Mesenchymal stem cell (in vitro differentiated cells and primary cell): ENCODE measurements at regions not wholly inside any gene's neighbourhood (a gene's known extent, or its start where the extent isn't known, plus 50 kb on each side); places are given as distances from the start of the nearest gene placed in this dataset.

Experiments used
- DNase-seq: peaks from one replicate; pipeline ENCODE4 v3.0.0-alpha.2; 2013
- H2AFZ ChIP-seq: one replicate; pipeline ENCODE4 v1.6.1; 2013; ENCODE audit warnings: low read depth, mild to moderate bottlenecking, control low read depth, inconsistent platforms, low read length, moderate library complexity
- H2AK5ac ChIP-seq: 2 replicates; pipeline ENCODE4 v1.6.1; 2013; ENCODE audit warnings: low read length, moderate library complexity, mild to moderate bottlenecking, inconsistent platforms; ENCODE audit not compliant: severe bottlenecking
- H2BK120ac ChIP-seq: one replicate; pipeline ENCODE4 v1.6.1; 2013; ENCODE audit warnings: low read depth, mild to moderate bottlenecking, inconsistent platforms, low read length, moderate library complexity
- H2BK12ac ChIP-seq, 2 experiments: one replicate each; pipeline ENCODE4 v1.6.1; 2013; ENCODE audit warnings: inconsistent platforms in 2 of 2, low read length in 2 of 2, mild to moderate bottlenecking in 2 of 2, moderate library complexity in 2 of 2, control low read depth in 1 of 2
- H2BK15ac ChIP-seq: one replicate; pipeline ENCODE4 v1.6.1; 2013; ENCODE audit warnings: mild to moderate bottlenecking, low read depth, inconsistent platforms; ENCODE audit not compliant: poor library complexity, severe bottlenecking
- H2BK5ac ChIP-seq: 2 replicates; pipeline ENCODE4 v1.6.1; 2013; ENCODE audit warnings: low read depth, mild to moderate bottlenecking, low read length, control low read depth, inconsistent platforms; ENCODE audit not compliant: poor library complexity, severe bottlenecking
- H3K14ac ChIP-seq, 2 experiments: one replicate each; pipeline ENCODE4 v1.6.1; 2013; ENCODE audit warnings: inconsistent platforms in 2 of 2, low read length in 2 of 2, control low read depth in 1 of 2, mild to moderate bottlenecking in 1 of 2, moderate library complexity in 1 of 2
- H3K18ac ChIP-seq, 2 experiments: one replicate each; pipeline ENCODE4 v1.6.1; 2013; ENCODE audit warnings: inconsistent platforms in 2 of 2, low read length in 2 of 2, control low read depth in 1 of 2, low read depth in 1 of 2, mild to moderate bottlenecking in 1 of 2
- H3K23ac ChIP-seq, 2 experiments: one replicate each; pipeline ENCODE4 v1.6.1; 2013; ENCODE audit warnings: inconsistent platforms in 2 of 2, low read length in 2 of 2, mild to moderate bottlenecking in 2 of 2, moderate library complexity in 2 of 2, control low read depth in 1 of 2
- H3K27ac ChIP-seq: 2 replicates; pipeline ENCODE4 v1.5.1; 2013; ENCODE audit warnings: mild to moderate bottlenecking, moderate library complexity, low read length, control low read depth, inconsistent platforms; ENCODE audit not compliant: poor library complexity, severe bottlenecking
- H3K27me3 ChIP-seq, 2 experiments: 2 replicates each; pipeline versions ENCODE4 v1.6.1 to v1.7.0; 2013; ENCODE audit warnings: low read length in 2 of 2, mild to moderate bottlenecking in 2 of 2, moderate library complexity in 2 of 2, control low read depth in 1 of 2, inconsistent platforms in 1 of 2; ENCODE audit not compliant: control insufficient read depth in 1 of 2, insufficient read depth in 1 of 2
- H3K36me3 ChIP-seq, 2 experiments: 2 replicates each; pipeline versions ENCODE4 v1.6.1 to v1.7.0; 2013; ENCODE audit warnings: low read length in 2 of 2, control low read depth in 1 of 2, inconsistent platforms in 1 of 2, low read depth in 1 of 2, mild to moderate bottlenecking in 1 of 2; ENCODE audit not compliant: insufficient read depth in 2 of 2, control insufficient read depth in 1 of 2
- H3K4ac ChIP-seq, 2 experiments: one replicate each; pipeline ENCODE4 v1.6.1; 2013; ENCODE audit warnings: inconsistent platforms in 2 of 2, low read length in 2 of 2, mild to moderate bottlenecking in 2 of 2, moderate library complexity in 2 of 2, control low read depth in 1 of 2, low read depth in 1 of 2
- H3K4me1 ChIP-seq: 2 replicates; pipeline ENCODE4 v1.6.1; 2013; ENCODE audit warnings: low read depth, low read length, control low read depth; ENCODE audit not compliant: control insufficient read depth, insufficient read depth
- H3K4me2 ChIP-seq: 2 replicates; pipeline ENCODE4 v1.6.1; 2013; ENCODE audit warnings: low read length, mild to moderate bottlenecking, inconsistent platforms; ENCODE audit not compliant: poor library complexity, severe bottlenecking
- H3K4me3 ChIP-seq, 2 experiments: 2 replicates each; pipeline versions ENCODE4 v1.5.1 to v1.7.0; 2013; ENCODE audit warnings: low read length in 2 of 2, mild to moderate bottlenecking in 2 of 2, control low read depth in 1 of 2, low read depth in 1 of 2; ENCODE audit not compliant: insufficient read depth in 1 of 2
- H3K79me1 ChIP-seq: replicated peaks from 2 replicates; pipeline ENCODE4 v1.6.1; 2013; ENCODE audit warnings: mild to moderate bottlenecking, control low read depth, low read length, inconsistent platforms; ENCODE audit not compliant: poor library complexity, severe bottlenecking
- H3K9ac ChIP-seq: 2 replicates; pipeline ENCODE4 v1.7.0; 2013; ENCODE audit warnings: mild to moderate bottlenecking, low read length, moderate library complexity
- H3K9me3 ChIP-seq: 2 replicates; pipeline ENCODE4 v1.7.0; 2013; ENCODE audit warnings: mild to moderate bottlenecking, low read length; ENCODE audit not compliant: control insufficient read depth
- H4K8ac ChIP-seq: one replicate; pipeline ENCODE4 v1.6.1; 2013; ENCODE audit warnings: inconsistent platforms, mild to moderate bottlenecking, low read length, moderate library complexity
- H4K91ac ChIP-seq: one replicate; pipeline ENCODE4 v1.6.1; 2013; ENCODE audit warnings: mild to moderate bottlenecking, low read length, inconsistent platforms
- WGBS: methylation state at CpG from one replicate; pipeline ENCODE4 v1.1.7; 2013; ENCODE audit warnings: mixed read lengths; 5-methylcytosine and 5-hydroxymethylcytosine counted together

DNA sequence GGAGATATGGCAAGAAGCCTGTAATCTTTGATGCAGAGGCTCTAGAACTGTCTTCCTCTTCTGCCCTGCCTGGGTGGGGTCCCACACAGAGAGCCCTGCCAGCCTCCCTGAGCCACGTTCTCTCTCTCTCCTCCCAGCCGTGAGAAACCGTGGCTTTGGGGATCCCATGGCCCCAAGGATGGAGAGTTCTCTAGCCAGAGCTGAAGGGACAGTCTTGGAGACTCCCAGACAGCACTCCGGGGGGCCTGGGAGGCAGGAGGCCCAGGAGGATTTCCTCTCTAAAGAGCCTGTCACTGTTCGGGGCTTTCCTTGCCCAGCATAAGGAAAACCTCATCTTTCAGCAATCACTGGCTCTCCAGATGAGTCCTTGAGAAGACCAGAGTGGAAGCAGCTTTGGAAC, 227.1 kb downstream of the ARHGAP12 start:
- no peak overlapping the region for H3K27ac ChIP-seq
- WGBS: 94% methylated on average over 5 of the region's 5 CpGs
- no peak overlapping the region for H4K91ac ChIP-seq
- H3K27me3 ChIP-seq: no peaks in the 10 kb centered on the region
- H3K9ac ChIP-seq: peak overlapping the region; percentile 50
- no peak overlapping the region for H2AFZ ChIP-seq
- H2BK120ac ChIP-seq: no peak overlapping the region
- no peak overlapping the region for H2AK5ac ChIP-seq
- no peak overlapping the region for H3K18ac ChIP-seq
- H3K4me1 ChIP-seq: peaks cover 17% of the 10 kb centered on the region
- no peak overlapping the region for H3K4me2 ChIP-seq
- no peak overlapping the region for H3K4me3 ChIP-seq
- H2BK15ac ChIP-seq: no peak overlapping the region
- no peak overlapping the region for H3K14ac ChIP-seq
- H3K36me3 ChIP-seq: no peaks in the 10 kb centered on the region
- H2BK12ac ChIP-seq: no peak overlapping the region
- H3K23ac ChIP-seq: no peak overlapping the region
- no peaks in the 10 kb centered on the region for H3K9me3 ChIP-seq
- H3K79me1 ChIP-seq: no peaks in the 10 kb centered on the region
- H4K8ac ChIP-seq: no peak overlapping the region
- no peak for DNase-seq
- H2BK5ac ChIP-seq: no peak overlapping the region
- H3K4ac ChIP-seq: no peak overlapping the region

DNA sequence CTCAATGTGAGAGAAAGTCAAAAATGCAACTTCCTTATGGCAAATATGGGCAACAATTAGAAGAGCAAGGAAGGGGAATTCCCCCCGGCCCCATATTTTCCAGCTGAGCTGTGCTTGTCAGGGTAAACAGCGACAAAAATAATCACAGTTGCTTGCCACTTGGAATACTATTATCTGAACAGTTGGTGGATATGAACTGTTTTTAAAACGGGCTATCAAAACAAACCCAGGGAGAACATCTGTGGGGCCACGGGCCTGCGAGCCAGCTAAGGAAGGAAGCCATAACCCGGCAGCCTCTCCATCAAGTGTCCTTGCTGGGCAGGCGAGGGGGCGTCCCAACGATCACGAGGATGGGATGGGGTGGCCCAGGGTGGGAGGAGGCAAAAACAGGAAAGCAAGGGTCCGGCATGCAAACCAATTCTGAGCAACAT, 228.4 kb downstream of the ARHGAP12 start:
- Histone ChIP-seq H3K36me3 (no peaks in the 10 kb centered on the region), H2AK5ac (no peak overlapping the region), H3K79me1 (no peaks in the 10 kb centered on the region), H3K14ac (peak overlapping the region in 1 of 2 experiments; percentile 62), H2BK15ac (no peak overlapping the region), H3K9me3 (no peaks in the 10 kb centered on the region), H3K9ac (peak overlapping the region; percentile 90), H2AFZ (no peak overlapping the region), H4K91ac (no peak overlapping the region), H3K4me3 (no peak overlapping the region), H2BK12ac (peak overlapping the region in 1 of 2 experiments; percentile 93), H2BK120ac (no peak overlapping the region), H3K23ac (no peak overlapping the region), H4K8ac (no peak overlapping the region), H3K4ac (no peak overlapping the region), H3K18ac (peak overlapping the region in 1 of 2 experiments; percentile 18), H3K4me1 (peaks cover 17% of the 10 kb centered on the region), H3K27me3 (no peaks in the 10 kb centered on the region), H3K4me2 (no peak overlapping the region), H2BK5ac (no peak overlapping the region), H3K27ac (no peak overlapping the region)
- peak; percentile 41 for DNase-seq
- WGBS: 83% methylated on average over 11 of the region's 11 CpGs

GRCh38 chr10:31698181-31698830, 230.3 kb downstream of the ARHGAP12 start:
- H3K27ac ChIP-seq: no peak overlapping the region
- H4K8ac ChIP-seq: peak overlapping the region; percentile 20
- H3K4me2 ChIP-seq: no peak overlapping the region
- H3K79me1 ChIP-seq: no peaks in the 10 kb centered on the region
- no peaks in the 10 kb centered on the region for H3K27me3 ChIP-seq
- H2BK12ac ChIP-seq: peak overlapping the region in 1 of 2 experiments; percentile 97
- H2AK5ac ChIP-seq: peak overlapping the region; percentile 1
- peak overlapping the region in 1 of 2 experiments; percentile 60 for H3K4me3 ChIP-seq
- no peaks in the 10 kb centered on the region for H3K36me3 ChIP-seq
- H3K14ac ChIP-seq: no peak overlapping the region
- H3K4me1 ChIP-seq: peaks cover 17% of the 10 kb centered on the region
- H2BK5ac ChIP-seq: no peak overlapping the region
- WGBS: 49% methylated on average over 8 of the region's 11 CpGs
- H3K9ac ChIP-seq: peak overlapping the region; percentile 90
- no peak overlapping the region for H2BK120ac ChIP-seq
- no peak overlapping the region for H2BK15ac ChIP-seq
- H3K23ac ChIP-seq: no peak overlapping the region
- no peaks in the 10 kb centered on the region for H3K9me3 ChIP-seq
- H3K18ac ChIP-seq: peak overlapping the region in 1 of 2 experiments; percentile 96
- H4K91ac ChIP-seq: peak overlapping the region; percentile 14
- DNase-seq: peak; percentile 90
- no peak overlapping the region for H3K4ac ChIP-seq
- H2AFZ ChIP-seq: peak overlapping the region; percentile 60

GRCh38 chr10:31697271-31698180, 231.1 kb downstream of the ARHGAP12 start:
- no peak overlapping the region for H2AK5ac ChIP-seq
- no peaks in the 10 kb centered on the region for H3K79me1 ChIP-seq
- H3K23ac ChIP-seq: no peak overlapping the region
- peak overlapping the region in 1 of 2 experiments; percentile 97 for H2BK12ac ChIP-seq
- peak; percentile 87 for DNase-seq
- H3K4ac ChIP-seq: peak overlapping the region in 1 of 2 experiments; percentile 54
- H2BK120ac ChIP-seq: no peak overlapping the region
- no peaks in the 10 kb centered on the region for H3K36me3 ChIP-seq
- peak overlapping the region; percentile 58 for H4K8ac ChIP-seq
- peak overlapping the region; percentile 21 for H3K27ac ChIP-seq
- peak overlapping the region; percentile 90 for H3K9ac ChIP-seq
- no peak overlapping the region for H2BK5ac ChIP-seq
- WGBS: 52% methylated on average over 17 of the region's 19 CpGs
- no peaks in the 10 kb centered on the region for H3K9me3 ChIP-seq
- no peaks in the 10 kb centered on the region for H3K27me3 ChIP-seq
- peak overlapping the region in 1 of 2 experiments; percentile 6 for H3K14ac ChIP-seq
- H4K91ac ChIP-seq: peak overlapping the region; percentile 70
- peak overlapping the region; percentile 41 to 96 for H3K18ac ChIP-seq
- H3K4me2 ChIP-seq: peak overlapping the region; percentile 50
- H2BK15ac ChIP-seq: peak overlapping the region; percentile 39
- H2AFZ ChIP-seq: peak overlapping the region; percentile 60
- peak overlapping the region in 1 of 2 experiments; percentile 60 for H3K4me3 ChIP-seq
- peaks cover 17% of the 10 kb centered on the region for H3K4me1 ChIP-seq
